Body of pancreas (tissue), 4 donors: ENCODE measurements at regions not wholly inside any gene's neighbourhood (a gene's known extent, or its start where the extent isn't known, plus 50 kb on each side); places are given as distances from the start of the nearest gene placed in this dataset.

Experiments
- ATAC-seq: fragments of 150-250 bp; one replicate; pipeline ENCODE4 v1.9.1; 2016
- DNase-seq, 4 donors: peaks; one replicate each; pipeline ENCODE4 v3.0.0-alpha.2; 2019
- H3K27ac ChIP-seq, 4 donors: fragments of 200-600 bp; sonication (generic); 1 replicate in 3 of 4; 2 replicates in 1 of 4; pipeline versions ENCODE4 v1.5.1 to v1.6.1; 2016 to 2019; ENCODE audit warnings: mild to moderate bottlenecking in 1 of 4, mixed read lengths in 1 of 4, moderate library complexity in 1 of 4
- H3K27me3 ChIP-seq, 2 donors: fragments of 200-600 bp; sonication (generic); one replicate each; pipeline ENCODE4 v1.6.0; 2016; ENCODE audit warnings: mild to moderate bottlenecking in 1 of 2
- H3K36me3 ChIP-seq, 2 donors: fragments of 200-600 bp; sonication (generic); replicated peaks in 1 of 2; 2 replicates each; pipeline ENCODE4 v1.5.1; 2016; ENCODE audit warnings: low read depth in 2 of 2; ENCODE audit not compliant: insufficient read depth in 1 of 2
- H3K4me1 ChIP-seq: fragments of 200-600 bp; sonication (generic); one replicate; pipeline ENCODE4 v1.6.0; 2016
- H3K4me3 ChIP-seq, 2 donors: fragments of 200-600 bp; sonication (generic); 1 replicate in 1 of 2; 2 replicates in 1 of 2; pipeline ENCODE4 v1.5.1; 2016 to 2019
- H3K9me3 ChIP-seq, 3 donors: fragments of 200-600 bp; sonication (generic); 1 replicate in 2 of 3; 2 replicates in 1 of 3; pipeline ENCODE4 v1.5.1; 2016
- CTCF ChIP-seq, 7 experiments: fragments of 450-650 bp in 4 of 7; fragments of 200-600 bp in 3 of 7; sonication (generic) in 3 of 7; IDR thresholded peaks; one replicate each; pipeline ENCODE4 v1.5.1; 2016 to 2019; ENCODE audit warnings: antibody characterized with exemption in 7 of 7
- POLR2A ChIP-seq, 3 donors: fragments of 450-650 bp; IDR thresholded peaks; one replicate each; pipeline ENCODE4 v1.6.1; 2016; ENCODE audit warnings: antibody characterized with exemption in 3 of 3, mild to moderate bottlenecking in 2 of 3
- WGBS, 2 donors: methylation state at CpG; one replicate each; pipeline ENCODE4 v1.1.5; 2017; 5-methylcytosine and 5-hydroxymethylcytosine counted together
- intact Hi-C: fragments of 100-400 bp; cut with DNase I; formaldehyde crosslinking; loops from one replicate; pipeline ENCODE4 v1.15.1; 2023

- Histone ChIP-seq H3K36me3 (no peaks in the 10 kb centered on the region), H3K4me3 (no peak overlapping the region), H3K27me3 (no peaks in the 10 kb centered on the region), H3K9me3 (no peaks in the 10 kb centered on the region), H3K27ac (no peak overlapping the region), H3K4me1 (no peaks in the 10 kb centered on the region)
- WGBS, 2 donors, result 69 to 72% methylated on average over 4 of the region's 4 CpGs
- TF ChIP-seq POLR2A (IDR thresholded peaks at IDR 0.05) (no peak), CTCF (IDR thresholded peaks at IDR 0.05) (no peak)
- DNase-seq (no peak), ATAC-seq (no peak)
- intact Hi-C loops, result no loop called here
Observed at GRCh38 chr9:104435059-104435458, 69.0 kb upstream of the OR13F1 start.

- no peaks in the 10 kb centered on the region for H3K9me3 ChIP-seq
- H3K4me3 ChIP-seq, result no peak overlapping the region
- no peaks in the 10 kb centered on the region for H3K4me1 ChIP-seq
- ATAC-seq, result no peak
- H3K27me3 ChIP-seq, result no peaks in the 10 kb centered on the region
- intact Hi-C loops, result no loop called here
- TF ChIP-seq POLR2A (IDR thresholded peaks at IDR 0.05) (no peak), CTCF (IDR thresholded peaks at IDR 0.05) (no peak)
- H3K36me3 ChIP-seq, result no peaks in the 10 kb centered on the region
- WGBS, 2 donors, result 39 to 46% methylated on average over 5 of the region's 5 CpGs
- no peak overlapping the region for H3K27ac ChIP-seq
- no peak for DNase-seq
Observed at GRCh38 chr9:104448036-104448435, 56.0 kb upstream of the OR13F1 start.
